Stimulated activated naive CD8-positive, alpha-beta T cell treated with anti-CD3 and anti-CD28 coated beads, Interleukin-15, amount 100 ng/mL, for 72 hours (primary cell): ENCODE measurements at regions not wholly inside any gene's neighbourhood (a gene's known extent, or its start where the extent isn't known, plus 50 kb on each side); places are given as distances from the start of the nearest gene placed in this dataset.

Experiments used
- ATAC-seq: fragments of 150-1000 bp; cut with Tn5 transposase; 2 replicates; pipeline ENCODE4 v1.10.0; 2021; ENCODE audit warnings: mild to moderate bottlenecking, moderate library complexity
- DNase-seq, 2 donors: peaks; one replicate each; pipeline ENCODE4 v3.0.0; 2021 to 2022
- H3K27ac Mint-ChIP-seq, 2 donors: one replicate each; pipeline ENCODE4 v1.8.0; 2022; ENCODE audit warnings: mild to moderate bottlenecking in 2 of 2, mixed read lengths in 2 of 2, moderate library complexity in 2 of 2
- H3K27me3 Mint-ChIP-seq: one replicate; pipeline ENCODE4 v1.8.0; 2022; ENCODE audit warnings: mixed read lengths
- H3K4me1 Mint-ChIP-seq: one replicate; pipeline ENCODE4 v1.8.0; 2022; ENCODE audit warnings: mild to moderate bottlenecking, mixed read lengths
- H3K4me3 Mint-ChIP-seq, 2 donors: one replicate each; pipeline ENCODE4 v1.8.0; 2022; ENCODE audit warnings: mild to moderate bottlenecking in 2 of 2, mixed read lengths in 2 of 2, moderate library complexity in 1 of 2
- H3K9me3 Mint-ChIP-seq, 2 donors: one replicate each; pipeline ENCODE4 v1.8.0; 2022; ENCODE audit warnings: mixed read lengths in 2 of 2

DNA sequence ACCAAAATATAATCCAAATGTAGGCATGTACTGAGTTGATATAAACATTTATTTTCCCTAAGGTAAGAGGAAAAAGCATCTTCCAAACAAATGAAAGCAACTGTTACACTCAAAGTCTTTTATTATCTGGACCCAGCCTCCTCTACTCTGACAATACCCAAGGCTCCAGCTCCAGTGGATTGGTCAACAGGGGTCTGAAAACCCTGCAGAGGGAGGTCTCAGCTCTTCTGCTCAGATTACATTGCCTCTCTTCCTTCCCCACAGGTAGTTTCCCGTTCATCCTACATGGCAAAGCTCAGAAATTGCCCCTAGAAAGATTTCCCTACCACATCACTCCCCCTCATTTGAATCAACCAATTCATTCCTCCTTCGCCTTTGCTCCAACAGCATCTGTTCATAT lies 457.0 kb downstream of the METTL4 start:
- H3K27me3 Mint-ChIP-seq: peaks cover 37% of the 10 kb centered on the region
- DNase-seq (no peak), ATAC-seq (no peak)
- H3K9me3 Mint-ChIP-seq: no peaks in the 10 kb centered on the region
- no peak overlapping the region for H3K4me3 Mint-ChIP-seq
- H3K27ac Mint-ChIP-seq: no peak overlapping the region
- no peaks in the 10 kb centered on the region for H3K4me1 Mint-ChIP-seq

DNA sequence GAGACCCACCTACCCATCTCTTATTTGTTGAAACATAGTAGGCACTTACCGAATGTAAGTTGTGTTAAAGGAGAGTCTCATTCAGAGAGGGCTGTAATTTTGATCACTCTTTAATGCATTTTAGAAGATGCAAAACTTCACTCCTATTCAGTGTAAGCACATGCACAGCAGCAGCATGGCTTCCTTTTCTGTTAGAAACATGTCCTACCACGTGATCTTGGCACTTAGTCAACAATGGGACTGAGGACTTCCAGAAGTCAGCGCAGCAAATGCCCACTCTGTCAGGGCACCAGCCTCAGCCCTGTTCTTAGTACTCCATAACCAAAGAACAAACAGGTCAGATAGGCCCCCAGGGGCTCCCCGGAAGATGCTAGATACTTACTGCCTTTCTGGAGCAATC lies 456.5 kb downstream of the METTL4 start:
- Mint-ChIP-seq H3K27me3 (peaks cover 37% of the 10 kb centered on the region), H3K4me3 (no peak overlapping the region), H3K9me3 (no peaks in the 10 kb centered on the region), H3K27ac (no peak overlapping the region), H3K4me1 (no peaks in the 10 kb centered on the region)
- ATAC-seq (no peak), DNase-seq (no peak)

DNA sequence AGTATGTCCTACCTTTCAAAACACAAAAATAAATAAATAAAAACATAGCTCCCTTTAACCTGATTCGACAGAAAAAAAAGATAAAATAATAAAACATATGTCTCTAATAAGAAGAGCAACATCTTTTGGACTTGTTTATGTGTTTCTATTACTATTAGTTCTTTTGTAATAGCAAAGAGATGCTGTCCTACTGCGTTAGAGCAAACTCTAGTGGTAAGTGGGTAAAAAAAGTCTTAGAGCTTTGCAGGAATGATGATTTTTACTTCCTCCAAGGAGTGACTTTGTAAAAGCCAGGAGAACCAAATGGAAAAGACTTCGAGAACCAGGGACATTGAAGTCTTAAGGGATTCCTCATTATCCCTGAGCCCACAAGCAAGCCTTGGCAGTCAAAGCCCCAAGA lies 450.1 kb downstream of the METTL4 start:
- H3K27ac Mint-ChIP-seq: peak overlapping the region in 1 of 2 donors; percentile 6
- H3K27me3 Mint-ChIP-seq: no peaks in the 10 kb centered on the region
- no peaks in the 10 kb centered on the region for H3K9me3 Mint-ChIP-seq
- no peaks in the 10 kb centered on the region for H3K4me1 Mint-ChIP-seq
- ATAC-seq (no peak), DNase-seq (no peak)
- no peak overlapping the region for H3K4me3 Mint-ChIP-seq

DNA sequence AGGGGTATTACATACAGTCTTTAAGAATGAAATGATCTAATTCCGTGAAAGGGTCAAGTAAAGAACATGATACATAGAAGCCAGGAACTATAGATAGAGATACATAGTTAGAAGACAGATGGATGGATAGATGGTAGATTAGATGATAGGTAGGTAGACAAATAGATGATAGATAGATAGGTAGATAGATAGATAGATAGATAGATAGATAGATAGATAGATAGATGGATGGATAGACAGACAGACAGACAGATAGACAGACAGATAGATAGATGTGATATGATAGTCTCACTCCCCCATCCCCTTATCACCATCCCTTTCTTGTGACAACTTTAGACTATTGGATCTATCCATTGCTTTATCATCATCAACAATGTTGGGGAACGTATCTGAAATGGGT lies 448.2 kb downstream of the METTL4 start:
- no peak for ATAC-seq
- peaks cover 0 to 8% of the 10 kb centered on the region in 2 donors for H3K9me3 Mint-ChIP-seq
- H3K27ac Mint-ChIP-seq: no peak overlapping the region
- no peaks in the 10 kb centered on the region for H3K4me1 Mint-ChIP-seq
- no peak overlapping the region for H3K4me3 Mint-ChIP-seq
- peaks cover 7% of the 10 kb centered on the region for H3K27me3 Mint-ChIP-seq
- DNase-seq: no peak

DNA sequence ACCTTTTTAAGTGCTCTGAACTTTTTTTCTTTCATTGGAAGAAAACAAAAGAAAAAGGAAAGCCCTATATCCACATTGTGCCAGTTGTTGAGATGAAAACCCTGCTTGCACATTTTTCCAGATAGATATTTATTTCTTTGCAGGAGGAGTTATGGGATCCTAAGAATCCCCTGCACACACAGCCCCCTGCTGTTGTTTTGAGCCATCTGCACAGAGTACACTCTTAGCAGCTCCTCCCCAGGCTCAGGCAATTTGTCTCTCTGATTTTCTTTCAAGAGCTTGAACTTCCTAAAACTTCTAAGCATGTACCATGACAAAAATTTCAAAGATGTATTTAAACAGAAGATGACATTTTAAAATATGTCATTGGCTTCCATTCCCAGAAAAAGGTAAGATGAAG lies 436.9 kb downstream of the METTL4 start:
- H3K27ac Mint-ChIP-seq: no peak overlapping the region

DNA sequence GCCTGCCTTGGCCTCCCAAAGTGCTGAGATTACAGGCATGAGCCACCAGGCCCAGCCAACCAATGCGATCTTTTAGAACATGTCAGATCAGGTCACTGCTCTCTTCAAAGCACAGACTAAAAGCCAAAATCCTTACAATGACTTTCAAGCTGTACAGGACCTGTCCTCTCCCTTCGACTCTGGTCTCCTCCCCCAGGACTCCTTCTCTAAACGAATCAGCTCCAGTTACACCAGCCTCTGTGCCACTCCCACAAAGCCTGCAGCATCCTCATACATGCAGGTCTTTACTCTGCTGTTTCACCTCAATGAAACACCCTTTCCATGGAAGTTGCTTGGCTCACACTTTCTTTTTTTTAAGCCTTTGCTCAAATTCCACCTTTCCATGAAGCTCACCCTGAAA lies 436.0 kb downstream of the METTL4 start:
- Mint-ChIP-seq H3K4me1 (no peaks in the 10 kb centered on the region), H3K27me3 (peaks cover 14% of the 10 kb centered on the region), H3K4me3 (no peak overlapping the region), H3K9me3 (no peaks in the 10 kb centered on the region), H3K27ac (no peak overlapping the region)
- ATAC-seq: no peak
- DNase-seq: no peak

More for the DNA sequence above, 436.9 kb downstream of the METTL4 start:
- Mint-ChIP-seq H3K9me3 (no peaks in the 10 kb centered on the region), H3K27me3 (peaks cover 14% of the 10 kb centered on the region), H3K4me1 (no peaks in the 10 kb centered on the region), H3K4me3 (no peak overlapping the region)
- DNase-seq (no peak), ATAC-seq (no peak)

DNA sequence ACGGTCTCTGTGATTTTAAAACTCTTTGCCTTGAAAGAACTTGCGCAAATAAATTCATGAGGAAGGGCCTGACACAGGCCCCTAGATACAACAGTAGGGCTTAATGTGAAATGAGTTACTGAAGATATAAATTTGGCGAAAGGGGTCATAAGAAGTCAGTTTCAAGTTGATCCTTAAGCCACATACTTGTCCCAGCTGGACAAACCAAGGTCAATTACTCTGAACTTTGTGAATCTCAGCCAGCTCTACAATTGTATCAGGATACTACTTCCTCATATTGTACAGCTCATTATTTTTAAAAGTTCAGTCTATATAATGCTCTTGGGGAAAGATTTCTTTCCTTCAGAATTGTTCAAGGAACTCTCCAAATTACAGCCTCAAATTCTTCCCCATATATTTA lies 432.8 kb downstream of the METTL4 start:
- H3K4me1 Mint-ChIP-seq: no peaks in the 10 kb centered on the region
- ATAC-seq (no peak), DNase-seq (no peak)
- H3K27ac Mint-ChIP-seq: no peak overlapping the region
- peaks cover 8% of the 10 kb centered on the region for H3K27me3 Mint-ChIP-seq
- H3K4me3 Mint-ChIP-seq: no peak overlapping the region
- H3K9me3 Mint-ChIP-seq: no peaks in the 10 kb centered on the region

DNA sequence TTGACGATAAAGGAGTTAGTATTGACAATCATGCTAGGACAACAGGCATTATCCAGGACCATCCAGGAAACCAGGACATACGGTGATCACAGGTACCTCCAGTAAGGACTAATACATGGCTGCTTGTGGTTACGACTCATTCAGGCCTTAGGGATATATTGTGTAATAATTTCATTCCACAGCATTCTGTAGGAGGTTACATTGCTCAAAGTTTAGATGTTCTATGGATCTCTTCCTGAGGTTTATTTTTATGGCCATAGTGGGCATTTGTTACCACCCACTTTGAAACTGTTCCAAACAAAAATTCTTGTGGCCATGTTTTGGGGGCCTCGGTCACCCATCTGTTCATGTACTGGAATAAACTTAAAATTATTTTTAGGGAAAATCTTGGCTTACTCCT lies 431.6 kb downstream of the METTL4 start:
- Mint-ChIP-seq H3K4me1 (no peaks in the 10 kb centered on the region), H3K27ac (no peak overlapping the region), H3K27me3 (peaks cover 8% of the 10 kb centered on the region), H3K9me3 (no peaks in the 10 kb centered on the region), H3K4me3 (no peak overlapping the region)
- ATAC-seq (no peak), DNase-seq (no peak)

DNA sequence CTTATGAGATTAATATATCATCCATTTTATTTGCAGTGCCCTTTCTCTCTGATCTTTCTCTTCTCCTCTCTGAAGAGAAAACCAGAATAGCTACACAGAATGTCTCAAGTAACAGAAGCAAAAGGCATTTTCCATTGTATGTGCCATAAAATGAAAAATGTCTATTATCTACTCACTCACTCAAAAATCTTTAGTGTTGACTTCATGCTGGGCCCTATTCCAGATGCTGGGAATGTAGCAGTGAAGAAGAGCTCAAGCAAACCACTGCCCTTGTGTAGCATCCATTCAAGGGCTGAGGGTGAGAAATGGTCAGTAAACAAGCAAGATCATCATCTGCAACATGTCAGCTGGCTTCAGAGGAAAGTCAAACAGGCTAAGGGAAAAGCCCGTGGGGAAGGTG lies 427.7 kb downstream of the METTL4 start:
- no peaks in the 10 kb centered on the region for H3K9me3 Mint-ChIP-seq
- DNase-seq (no peak), ATAC-seq (no peak)
- H3K27ac Mint-ChIP-seq: no peak overlapping the region
- H3K4me3 Mint-ChIP-seq: no peak overlapping the region
- no peaks in the 10 kb centered on the region for H3K4me1 Mint-ChIP-seq
- H3K27me3 Mint-ChIP-seq: no peaks in the 10 kb centered on the region

DNA sequence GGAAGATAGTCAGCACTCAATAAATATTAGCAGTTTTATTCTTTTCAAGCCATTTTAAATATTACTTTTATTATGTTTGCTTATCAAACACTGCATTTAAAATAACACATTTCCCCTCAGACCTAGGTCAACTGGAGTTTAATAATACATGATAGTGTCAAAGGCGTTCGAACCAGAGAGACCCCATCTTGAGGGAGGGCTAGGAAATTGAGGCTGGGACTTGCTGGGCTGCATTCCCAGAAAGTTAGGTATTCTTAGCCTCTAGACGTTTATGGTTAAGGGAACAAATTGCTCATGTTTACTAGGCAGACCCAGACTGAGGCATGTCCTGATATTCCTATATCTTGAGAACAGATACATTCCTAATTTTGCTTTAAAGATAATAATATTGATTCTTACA lies 426.5 kb downstream of the METTL4 start:
- no peak for DNase-seq
- no peak overlapping the region for H3K4me3 Mint-ChIP-seq
- no peaks in the 10 kb centered on the region for H3K9me3 Mint-ChIP-seq
- H3K4me1 Mint-ChIP-seq: no peaks in the 10 kb centered on the region
- no peak for ATAC-seq
- no peak overlapping the region for H3K27ac Mint-ChIP-seq
- H3K27me3 Mint-ChIP-seq: no peaks in the 10 kb centered on the region

DNA sequence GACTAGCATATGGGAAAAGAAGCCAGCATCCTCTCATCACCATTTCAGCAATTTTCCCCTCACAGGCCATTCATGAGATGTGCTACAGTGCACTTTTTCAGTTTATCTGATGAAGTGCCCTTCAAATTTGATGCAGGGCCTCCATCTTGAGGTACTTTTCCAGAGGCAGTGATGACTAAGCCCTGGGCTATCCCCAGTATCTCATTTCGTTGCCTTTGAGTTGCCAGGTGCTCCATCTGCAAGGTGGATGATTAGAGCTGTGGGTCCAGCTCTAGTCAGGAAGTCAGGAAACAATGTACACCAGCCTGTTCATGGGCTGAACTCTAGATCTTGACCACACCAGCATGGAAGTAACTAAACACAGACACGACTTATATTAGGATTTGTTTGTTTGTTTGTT lies 425.2 kb downstream of the METTL4 start:
- no peaks in the 10 kb centered on the region for H3K9me3 Mint-ChIP-seq

DNA sequence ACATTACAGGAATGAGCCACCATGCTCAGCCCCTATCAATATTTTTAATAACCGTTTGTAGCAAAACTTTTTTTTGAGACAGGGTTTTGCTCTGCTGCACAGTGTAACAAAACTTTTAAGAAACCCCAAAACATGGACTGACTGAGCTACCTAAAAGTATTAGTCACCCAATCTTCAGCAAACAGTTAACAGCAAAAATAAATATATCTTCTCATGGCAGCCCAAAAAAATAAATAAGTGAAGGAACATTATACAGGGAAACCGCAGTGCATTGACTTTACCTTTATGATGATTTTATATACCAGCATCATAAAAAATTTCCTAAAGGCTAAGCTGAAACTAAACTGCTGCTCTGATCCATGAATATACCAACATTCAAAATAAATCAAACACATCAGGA lies 424.6 kb downstream of the METTL4 start:
- Mint-ChIP-seq H3K4me3 (no peak overlapping the region), H3K27me3 (no peaks in the 10 kb centered on the region), H3K27ac (no peak overlapping the region), H3K4me1 (no peaks in the 10 kb centered on the region), H3K9me3 (no peaks in the 10 kb centered on the region)
- ATAC-seq (no peak), DNase-seq (no peak)

More for the DNA sequence above, 425.2 kb downstream of the METTL4 start:
- no peak for DNase-seq
- no peak for ATAC-seq
- Mint-ChIP-seq H3K4me1 (no peaks in the 10 kb centered on the region), H3K27ac (no peak overlapping the region), H3K27me3 (no peaks in the 10 kb centered on the region), H3K4me3 (no peak overlapping the region)

DNA sequence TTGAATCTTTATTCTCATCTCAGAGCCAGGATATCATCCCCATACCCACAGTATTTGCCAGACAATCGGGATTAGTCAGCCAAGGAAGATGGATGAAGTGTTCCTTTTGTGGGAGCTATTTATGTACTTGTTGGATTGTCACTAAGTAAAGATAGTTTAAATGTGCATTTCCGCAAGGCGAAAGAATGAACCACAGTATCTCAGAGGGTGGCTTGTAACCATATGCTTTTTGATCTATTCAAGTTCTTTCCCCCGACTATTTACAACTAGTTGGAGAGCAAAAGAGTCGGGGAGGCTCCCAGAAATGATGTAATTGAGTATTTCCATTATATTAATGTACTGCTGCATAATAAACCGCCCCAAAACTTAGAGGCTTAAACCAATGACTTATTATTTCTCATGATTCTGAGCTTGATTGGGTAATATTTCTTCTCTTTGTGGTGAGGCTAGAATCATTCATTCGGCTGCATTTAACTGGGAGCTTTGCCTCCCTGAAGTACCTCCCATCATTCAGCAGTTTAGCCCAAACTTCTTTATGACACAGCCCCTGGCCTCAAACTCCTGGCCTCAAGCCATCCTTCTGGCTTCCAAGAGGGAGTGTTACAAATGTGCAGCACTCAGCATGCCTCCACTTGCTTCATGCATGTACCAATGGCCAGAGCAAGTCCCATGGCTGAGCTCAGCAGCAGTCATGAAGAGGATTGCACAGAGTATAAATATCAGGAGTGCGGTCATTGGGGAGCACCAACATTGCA lies 423.7 kb downstream of the METTL4 start:
- no peak overlapping the region for H3K27ac Mint-ChIP-seq
- H3K4me1 Mint-ChIP-seq: no peaks in the 10 kb centered on the region
- no peak overlapping the region for H3K4me3 Mint-ChIP-seq
- H3K9me3 Mint-ChIP-seq: no peaks in the 10 kb centered on the region
- H3K27me3 Mint-ChIP-seq: no peaks in the 10 kb centered on the region
- no peak for ATAC-seq
- no peak for DNase-seq

DNA sequence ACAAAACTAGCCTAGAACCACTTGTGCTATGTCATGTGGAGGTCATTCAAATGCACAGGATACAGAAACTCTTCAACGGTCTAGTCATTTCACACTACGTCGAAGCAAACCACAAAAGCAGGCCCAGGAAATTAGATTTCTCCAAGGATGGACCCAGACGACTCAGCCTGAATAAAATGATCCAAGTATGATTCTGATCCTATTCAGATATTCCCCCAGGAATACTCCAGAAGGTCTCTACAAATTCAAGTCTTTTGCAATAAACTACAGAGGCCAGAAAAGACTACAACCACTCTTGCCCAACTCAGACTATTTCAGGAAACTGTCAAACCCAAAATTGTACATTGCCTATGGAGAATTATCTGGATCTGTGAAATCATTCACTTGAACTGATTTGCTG lies 422.5 kb downstream of the METTL4 start:
- no peak overlapping the region for H3K4me3 Mint-ChIP-seq

DNA sequence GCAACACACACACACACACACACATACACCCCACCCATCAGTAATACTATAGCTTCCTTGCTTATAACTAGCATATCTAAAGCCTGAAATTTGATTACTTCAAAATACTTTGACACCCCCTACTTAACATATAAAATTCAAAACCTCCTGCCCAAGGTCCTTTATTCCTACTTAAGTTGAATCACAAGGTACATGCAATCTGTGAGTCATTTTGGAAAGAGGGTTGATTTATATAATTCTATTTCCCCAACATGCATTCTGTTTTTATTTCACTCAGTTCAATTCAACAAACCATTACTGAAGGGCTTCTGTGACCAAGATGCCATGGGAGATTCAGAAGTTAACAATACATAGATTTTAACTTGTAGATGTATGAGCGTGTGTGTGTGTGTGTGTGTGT lies 420.7 kb downstream of the METTL4 start:
- no peak overlapping the region for H3K4me3 Mint-ChIP-seq
- H3K27ac Mint-ChIP-seq: no peak overlapping the region
- DNase-seq (no peak), ATAC-seq (no peak)
- H3K27me3 Mint-ChIP-seq: no peaks in the 10 kb centered on the region
- no peaks in the 10 kb centered on the region for H3K9me3 Mint-ChIP-seq
- H3K4me1 Mint-ChIP-seq: no peaks in the 10 kb centered on the region

More for the DNA sequence above, 422.5 kb downstream of the METTL4 start:
- H3K27ac Mint-ChIP-seq: no peak overlapping the region
- H3K27me3 Mint-ChIP-seq: no peaks in the 10 kb centered on the region
- DNase-seq (no peak), ATAC-seq (no peak)
- no peaks in the 10 kb centered on the region for H3K4me1 Mint-ChIP-seq
- no peaks in the 10 kb centered on the region for H3K9me3 Mint-ChIP-seq

DNA sequence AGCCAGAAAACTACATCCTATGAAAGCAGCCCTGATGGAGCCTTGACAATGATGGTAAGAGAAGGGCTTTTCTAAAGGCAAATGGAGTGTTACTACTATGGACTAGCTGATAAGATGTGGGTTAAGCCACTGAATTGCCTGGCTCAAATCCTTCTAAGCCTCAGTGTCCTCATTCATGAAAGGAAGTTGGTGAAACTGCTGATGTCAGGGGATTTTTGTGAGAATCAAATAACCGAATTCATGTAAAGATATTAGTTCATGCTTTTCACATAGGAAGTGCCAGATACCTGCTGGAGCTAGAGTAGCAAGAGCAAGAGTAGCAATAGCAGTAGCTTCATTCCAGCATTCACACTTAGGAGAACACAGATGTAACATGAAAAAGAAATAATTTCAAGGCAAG lies 417.0 kb downstream of the METTL4 start:
- Mint-ChIP-seq H3K9me3 (no peaks in the 10 kb centered on the region), H3K27ac (no peak overlapping the region)
- ATAC-seq: no peak

More for the DNA sequence above, 417.0 kb downstream of the METTL4 start:
- H3K4me1 Mint-ChIP-seq: no peaks in the 10 kb centered on the region
- no peak for DNase-seq
- no peak overlapping the region for H3K4me3 Mint-ChIP-seq
- H3K27me3 Mint-ChIP-seq: no peaks in the 10 kb centered on the region
